Retinal pigment epithelial cell (primary cell): ENCODE measurements at regions not wholly inside any gene's neighbourhood (a gene's known extent, or its start where the extent isn't known, plus 50 kb on each side); places are given as distances from the start of the nearest gene placed in this dataset.

Experiments used
- DNase-seq: peaks from one replicate; pipeline ENCODE4 v3.0.0-alpha.2; 2010; ENCODE audit warnings: low read depth
- H3K4me3 ChIP-seq: 2 replicates; pipeline ENCODE4 v1.5.1; 2011; ENCODE audit warnings: mild to moderate bottlenecking, low read length, control low read depth, moderate library complexity
- CTCF ChIP-seq: conservative IDR thresholded peaks from 2 replicates; pipeline ENCODE4 v1.5.1; 2011; ENCODE audit warnings: low read depth, low read length, control low read depth, inconsistent platforms

GRCh38 chr2:138121666-138122661 is 157.7 kb downstream of the HNMT start:
- H3K4me3 ChIP-seq = no peak overlapping the region
- TF ChIP-seq CTCF = no peak
- peak; percentile 2 for DNase-seq

DNA sequence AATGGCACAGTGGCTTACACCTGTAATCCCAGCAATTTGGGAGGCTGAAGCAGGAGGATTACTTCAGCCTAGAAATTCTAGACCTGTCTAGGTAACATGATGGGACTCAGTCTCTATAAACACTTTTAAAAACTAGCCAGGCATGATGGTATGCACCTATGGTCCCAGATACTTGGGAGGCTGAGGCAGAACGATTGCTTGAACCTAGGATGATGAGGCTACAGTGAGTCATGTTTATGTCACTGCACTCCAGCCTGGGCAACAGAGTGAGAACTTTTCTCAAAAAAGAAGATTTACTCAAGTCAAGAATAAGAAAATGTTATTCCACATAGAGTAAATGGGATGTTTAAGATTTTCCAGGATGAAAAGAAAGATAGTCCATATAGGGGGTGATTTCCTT is 158.6 kb downstream of the HNMT start:
- H3K4me3 ChIP-seq = no peak overlapping the region
- no peak for TF ChIP-seq CTCF
- no peak for DNase-seq

DNA sequence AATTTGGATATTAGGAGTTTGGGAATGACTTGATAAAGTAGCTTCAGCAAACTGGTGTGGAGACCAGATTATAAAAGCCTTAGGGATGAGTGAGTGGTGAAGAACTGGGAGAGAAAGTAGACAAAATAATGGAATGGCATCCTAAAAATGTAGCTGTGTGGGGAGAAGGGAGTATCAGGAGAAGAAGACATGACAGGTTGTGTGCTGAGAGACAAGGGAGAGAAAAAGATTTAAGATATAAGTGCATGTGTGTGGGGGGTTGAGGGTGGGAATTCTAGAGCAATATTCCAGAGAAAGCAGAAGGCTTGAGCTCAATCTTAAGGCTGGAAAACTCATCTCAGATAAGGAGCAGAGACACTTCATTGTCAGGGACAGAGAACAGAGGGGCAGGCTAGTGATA is 159.5 kb downstream of the HNMT start:
- TF ChIP-seq CTCF = no peak
- H3K4me3 ChIP-seq = no peak overlapping the region
- no peak for DNase-seq

DNA sequence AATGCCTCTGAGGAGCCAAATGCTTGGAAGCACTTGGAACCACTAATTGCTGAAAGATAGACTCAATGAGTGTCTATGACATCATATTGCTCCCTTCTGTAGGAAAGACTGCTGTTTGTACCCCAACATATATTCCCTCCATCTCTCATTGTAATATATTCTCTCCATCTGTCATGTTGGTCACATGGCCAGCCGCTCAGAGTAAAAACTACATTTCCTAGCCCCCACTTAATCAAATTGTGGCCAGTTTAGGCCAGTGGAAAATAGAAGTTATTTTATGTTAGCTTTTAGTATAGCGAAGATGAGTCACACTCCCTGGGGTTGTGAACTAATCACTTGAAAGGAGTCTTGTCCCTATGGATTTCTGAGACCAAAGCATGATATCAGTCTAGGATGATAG is 160.2 kb downstream of the HNMT start:
- H3K4me3 ChIP-seq = no peak overlapping the region
- DNase-seq = no peak
- TF ChIP-seq CTCF = no peak

GRCh38 chr2:138125306-138126288 is 161.3 kb downstream of the HNMT start:
- no peak for DNase-seq
- TF ChIP-seq CTCF = no peak

GRCh38 chr2:138132108-138132507 is 167.8 kb downstream of the HNMT start:
- DNase-seq = no peak
- H3K4me3 ChIP-seq = no peak overlapping the region
- TF ChIP-seq CTCF = no peak

More at GRCh38 chr2:138125306-138126288, 161.3 kb downstream of the HNMT start:
- no peak overlapping the region for H3K4me3 ChIP-seq
